ENCODE measurements at regions not wholly inside any gene's neighbourhood (a gene's known extent, or its start where the extent isn't known, plus 50 kb on each side); places are given as distances from the start of the nearest gene placed in this dataset.

GRCh38 chr7:148481971-148482626, 108.5 kb upstream of the C7orf33 start:
- TF ChIP-seq, protein P1, sequence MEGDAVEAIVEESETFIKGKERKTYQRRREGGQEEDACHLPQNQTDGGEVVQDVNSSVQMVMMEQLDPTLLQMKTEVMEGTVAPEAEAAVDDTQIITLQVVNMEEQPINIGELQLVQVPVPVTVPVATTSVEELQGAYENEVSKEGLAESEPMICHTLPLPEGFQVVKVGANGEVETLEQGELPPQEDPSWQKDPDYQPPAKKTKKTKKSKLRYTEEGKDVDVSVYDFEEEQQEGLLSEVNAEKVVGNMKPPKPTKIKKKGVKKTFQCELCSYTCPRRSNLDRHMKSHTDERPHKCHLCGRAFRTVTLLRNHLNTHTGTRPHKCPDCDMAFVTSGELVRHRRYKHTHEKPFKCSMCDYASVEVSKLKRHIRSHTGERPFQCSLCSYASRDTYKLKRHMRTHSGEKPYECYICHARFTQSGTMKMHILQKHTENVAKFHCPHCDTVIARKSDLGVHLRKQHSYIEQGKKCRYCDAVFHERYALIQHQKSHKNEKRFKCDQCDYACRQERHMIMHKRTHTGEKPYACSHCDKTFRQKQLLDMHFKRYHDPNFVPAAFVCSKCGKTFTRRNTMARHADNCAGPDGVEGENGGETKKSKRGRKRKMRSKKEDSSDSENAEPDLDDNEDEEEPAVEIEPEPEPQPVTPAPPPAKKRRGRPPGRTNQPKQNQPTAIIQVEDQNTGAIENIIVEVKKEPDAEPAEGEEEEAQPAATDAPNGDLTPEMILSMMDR (IDR thresholded peaks at IDR 0.05; ENCODE audit: insufficient read depth, low read depth, low read length, missing control alignments) = no peak
- peak; percentile 64 for DNase-seq (ENCODE audit: low read depth)
- H3K4me3 ChIP-seq (ENCODE audit: low read length) = no peak overlapping the region

GRCh38 chr7:148483515-148484308, 106.9 kb upstream of the C7orf33 start:
- no peak overlapping the region for H3K4me3 ChIP-seq (ENCODE audit: low read length)
- DNase-seq (ENCODE audit: low read depth) = no peak
- TF ChIP-seq, protein P1 (IDR thresholded peaks at IDR 0.05; ENCODE audit: insufficient read depth, low read depth, low read length, missing control alignments) = no peak

DNA sequence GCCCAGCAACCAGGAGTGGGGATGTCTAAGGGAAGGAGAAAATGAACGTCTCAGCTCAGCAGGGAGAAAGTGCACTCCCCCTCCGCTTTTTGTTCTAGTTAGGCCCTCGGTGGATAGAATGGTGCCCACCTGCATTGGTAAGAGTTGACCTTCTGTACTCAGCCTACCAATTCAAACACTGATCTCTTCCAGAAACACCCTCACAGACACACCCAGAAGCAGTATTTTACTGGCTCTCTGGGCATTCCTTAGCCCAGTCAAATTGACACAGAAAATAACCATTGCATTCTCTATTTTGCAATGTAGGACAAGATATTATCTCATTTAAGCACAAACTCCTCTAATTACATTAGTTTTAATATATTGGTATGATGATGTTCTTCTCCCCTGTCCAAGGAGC, 106.1 kb upstream of the C7orf33 start:
- H3K4me3 ChIP-seq (ENCODE audit: low read length) = no peak overlapping the region
- TF ChIP-seq, protein P1 (IDR thresholded peaks at IDR 0.05; ENCODE audit: insufficient read depth, low read depth, low read length, missing control alignments) = no peak
- no peak for DNase-seq (ENCODE audit: low read depth)

DNA sequence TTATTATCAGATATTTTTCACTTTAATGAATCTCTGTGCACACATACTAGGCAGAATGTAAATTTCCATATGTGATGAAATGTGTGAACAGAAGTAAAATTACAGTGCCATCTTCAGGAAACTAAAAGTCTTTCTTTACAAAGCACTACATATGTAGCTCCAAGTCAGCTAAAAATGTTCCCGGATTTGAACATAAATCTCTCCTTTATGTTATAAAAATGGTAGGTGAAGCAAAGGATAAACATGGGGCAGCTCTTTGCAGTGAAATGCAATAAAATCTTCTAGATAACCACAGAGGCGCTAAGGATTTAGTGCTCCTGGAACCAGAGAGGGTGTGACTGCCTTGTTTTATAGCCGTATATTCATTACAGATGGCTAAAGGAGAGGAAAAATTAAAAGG, 104.9 kb upstream of the C7orf33 start:
- DNase-seq (ENCODE audit: low read depth) = peak; percentile 25
- H3K4me3 ChIP-seq (ENCODE audit: low read length) = no peak overlapping the region
- TF ChIP-seq, protein P1 (IDR thresholded peaks at IDR 0.05; ENCODE audit: insufficient read depth, low read depth, low read length, missing control alignments) = no peak

DNA sequence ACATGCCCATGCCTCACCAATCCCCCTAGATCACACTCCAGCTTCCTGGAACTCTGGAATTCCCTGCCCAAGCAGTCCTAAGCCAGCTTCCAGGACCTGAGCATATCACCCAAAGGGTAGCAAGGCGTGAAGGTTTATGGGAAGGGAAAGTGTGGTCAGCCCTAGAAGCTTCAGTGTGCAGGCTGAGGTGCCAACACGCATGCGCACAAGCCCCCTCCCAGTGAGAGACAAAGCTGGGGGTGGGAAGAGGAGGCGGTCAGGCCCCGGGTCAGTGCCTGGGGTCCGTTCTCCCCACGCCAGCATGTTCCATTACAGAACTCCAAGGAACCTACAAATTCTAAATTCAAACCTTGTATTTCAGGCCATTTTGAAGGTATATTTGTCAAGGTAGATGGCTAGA, 103.6 kb upstream of the C7orf33 start:
- H3K4me3 ChIP-seq (ENCODE audit: low read length) = no peak overlapping the region
- DNase-seq (ENCODE audit: low read depth) = no peak
- TF ChIP-seq, protein P1 (IDR thresholded peaks at IDR 0.05; ENCODE audit: insufficient read depth, low read depth, low read length, missing control alignments) = no peak

- no peak for DNase-seq (ENCODE audit: low read depth)
- H3K4me3 ChIP-seq (ENCODE audit: low read length) = no peak overlapping the region
- TF ChIP-seq, protein P1 (IDR thresholded peaks at IDR 0.05; ENCODE audit: insufficient read depth, low read depth, low read length, missing control alignments) = no peak
These were observed 102.7 kb upstream of the C7orf33 start for GRCh38 chr7:148487912-148488311.

All from epithelial cell of esophagus (primary cell).